Stimulated activated CD4-positive, alpha-beta T cell treated with anti-CD3 and anti-CD28 coated beads, Interleukin-2, amount 100 ng/mL, for 4 hours (primary cell): ENCODE measurements at regions not wholly inside any gene's neighbourhood (a gene's known extent, or its start where the extent isn't known, plus 50 kb on each side); places are given as distances from the start of the nearest gene placed in this dataset.

Experiments
- DNase-seq: peaks from one replicate; pipeline ENCODE4 v3.0.0-alpha.2; 2020; ENCODE audit warnings: low read depth

GRCh38 chr1:29643838-29644440, 407.6 kb downstream of the PTPRU start:
- DNase-seq, result no peak

GRCh38 chr1:29643281-29643680, 407.0 kb downstream of the PTPRU start:
- DNase-seq, result no peak

- DNase-seq, result no peak
Observed at GRCh38 chr1:29642519-29642918, 406.2 kb downstream of the PTPRU start.

- no peak for DNase-seq
Observed at GRCh38 chr1:29641921-29642320, 405.6 kb downstream of the PTPRU start.

- DNase-seq, result no peak
Observed at GRCh38 chr1:29640428-29640785, 404.1 kb downstream of the PTPRU start.

- no peak for DNase-seq
Observed at GRCh38 chr1:29639741-29640427, 403.6 kb downstream of the PTPRU start.

GRCh38 chr1:29639156-29639736, 402.9 kb downstream of the PTPRU start:
- no peak for DNase-seq

GRCh38 chr1:29638281-29638680, 402.0 kb downstream of the PTPRU start:
- no peak for DNase-seq

GRCh38 chr1:29636936-29637335, 400.6 kb downstream of the PTPRU start:
- DNase-seq, result no peak

- DNase-seq, result no peak
Observed at GRCh38 chr1:29635501-29636263, 399.4 kb downstream of the PTPRU start.

GRCh38 chr1:29634746-29635335, 398.5 kb downstream of the PTPRU start:
- no peak for DNase-seq

- no peak for DNase-seq
Observed at GRCh38 chr1:29634324-29634723, 398.0 kb downstream of the PTPRU start.

- no peak for DNase-seq
Observed at GRCh38 chr1:29633771-29634170, 397.4 kb downstream of the PTPRU start.

GRCh38 chr1:29632806-29633615, 396.7 kb downstream of the PTPRU start:
- DNase-seq, result no peak

GRCh38 chr1:29631836-29632805, 395.8 kb downstream of the PTPRU start:
- no peak for DNase-seq

GRCh38 chr1:29631361-29631760, 395.0 kb downstream of the PTPRU start:
- no peak for DNase-seq

GRCh38 chr1:29630756-29631155, 394.4 kb downstream of the PTPRU start:
- no peak for DNase-seq

- no peak for DNase-seq
Observed at GRCh38 chr1:29629814-29630516, 393.6 kb downstream of the PTPRU start.

- DNase-seq, result no peak
Observed at GRCh38 chr1:29629401-29629800, 393.1 kb downstream of the PTPRU start.

GRCh38 chr1:29628190-29628589, 391.9 kb downstream of the PTPRU start:
- no peak for DNase-seq
